A549 (cell line): ENCODE measurements at regions not wholly inside any gene's neighbourhood (a gene's known extent, or its start where the extent isn't known, plus 50 kb on each side); places are given as distances from the start of the nearest gene placed in this dataset.

ENCODE experiments used
- ATAC-seq, 2 experiments: fragments of 200-7000 bp in 1 of 2; fragments of >200 bp in 1 of 2; cut with Nextera tagmentation in 1 of 2; cut with Tn5 transposase in 1 of 2; 3 replicates each; pipeline versions ENCODE4 v1.8.0 to v1.9.1; 2018 to 2020; ENCODE audit warnings: mild to moderate bottlenecking in 1 of 2, moderate library complexity in 1 of 2
- CTCF ChIA-PET: fragments of 300-600 bp; sonication (Branson Sonifier 250); formaldehyde crosslinking; extraction: SDS; loops from one replicate; lab custom pipeline; 2021; ENCODE audit warnings: antibody characterized with exemption, inconsistent platforms; lab: Yijun Ruan, JAX
- POLR2A ChIA-PET: fragments of 350-600 bp; formaldehyde crosslinking; extraction: SDS; loops from one replicate; lab custom pipeline; 2021; ENCODE audit warnings: antibody characterized with exemption, inconsistent platforms; lab: Yijun Ruan, JAX
- DNase-seq, 2 experiments: peaks; one replicate each; pipeline versions ENCODE4 v3.0.0 to v3.0.0-alpha.2; 2011 to 2016; ENCODE audit warnings: low read depth in 1 of 2, low spot score in 1 of 2
- FAIRE-seq: peaks from 2 replicates; lab custom pipeline; 2011; peaks lifted over from hg19 to GRCh38; lab: Jason Lieb, UNC
- H3K27ac ChIP-seq, 2 experiments: fragments of >200 bp; sonication (Bioruptor Twin); formaldehyde crosslinking; 3 replicates each; pipeline ENCODE4 v1.5.1; 2016 to 2017
- H3K4me1 ChIP-seq: fragments of >200 bp; sonication (Bioruptor Twin); formaldehyde crosslinking; 3 replicates; pipeline ENCODE4 v1.6.1; 2016
- H3K4me2 ChIP-seq: fragments of >200 bp; sonication (Bioruptor Twin); formaldehyde crosslinking; 3 replicates; pipeline ENCODE4 v1.6.1; 2016
- H3K4me3 ChIP-seq: fragments of >200 bp; sonication (Bioruptor Twin); formaldehyde crosslinking; 3 replicates; pipeline ENCODE4 v1.5.1; 2016
- H3K9me3 ChIP-seq: fragments of >200 bp; sonication (Bioruptor Twin); formaldehyde crosslinking; 3 replicates; pipeline ENCODE4 v1.6.1; 2016
- CTCF ChIP-seq: fragments of >200 bp; sonication (Bioruptor Twin); formaldehyde crosslinking; IDR thresholded peaks from 3 replicates; pipeline ENCODE4 v1.5.1; 2016
- E2F6 ChIP-seq: IDR thresholded peaks from 2 replicates; pipeline ENCODE4 v1.6.1; 2012; ENCODE audit warnings: low read depth, borderline replicate concordance
- EHF ChIP-seq: fragments of 250-450 bp; sonication (Bioruptor Pico); IDR thresholded peaks from 2 replicates; pipeline ENCODE4 v1.5.0; 2020; ENCODE audit warnings: mild to moderate bottlenecking
- EHMT2 ChIP-seq: fragments of 200-600 bp; sonication (generic); IDR thresholded peaks from 2 replicates; pipeline ENCODE4 v1.6.1; 2016; ENCODE audit warnings: antibody characterized with exemption, low read depth, mild to moderate bottlenecking, moderate library complexity
- ESRRA ChIP-seq: fragments of 150-350 bp; IDR thresholded peaks from 2 replicates; pipeline ENCODE4 v1.6.1; 2014; ENCODE audit warnings: mild to moderate bottlenecking, low read length, borderline replicate concordance
- FOSL2 ChIP-seq, 2 experiments: fragments of 450-650 bp in 1 of 2; fragments of >200 bp in 1 of 2; sonication (Bioruptor Twin) in 1 of 2; formaldehyde crosslinking; IDR thresholded peaks; 2 replicates each; pipeline versions ENCODE4 v1.5.0 to v1.6.1; 2016 to 2020; ENCODE audit warnings: mild to moderate bottlenecking in 1 of 2, moderate library complexity in 1 of 2
- HDAC2 ChIP-seq: fragments of 200-600 bp; sonication (generic); IDR thresholded peaks from 2 replicates; pipeline ENCODE4 v1.6.1; 2016
- HOXB13 ChIP-seq: fragments of 250-450 bp; sonication (Bioruptor Pico); IDR thresholded peaks from 2 replicates; pipeline ENCODE4 v1.5.0; 2020; ENCODE audit warnings: low read depth, mild to moderate bottlenecking, moderate library complexity
- JUNB ChIP-seq: fragments of >200 bp; sonication (Bioruptor Twin); formaldehyde crosslinking; IDR thresholded peaks from 2 replicates; pipeline ENCODE4 v1.6.1; 2016
- KDM1A ChIP-seq: fragments of 200-600 bp; sonication (generic); IDR thresholded peaks from 2 replicates; pipeline ENCODE4 v1.6.1; 2016; ENCODE audit warnings: low read depth, mild to moderate bottlenecking
- NPAS2 ChIP-seq: fragments of 250-450 bp; sonication (Bioruptor Pico); IDR thresholded peaks from 2 replicates; pipeline ENCODE4 v1.8.0; 2022; ENCODE audit warnings: mild to moderate bottlenecking, moderate library complexity, borderline replicate concordance
- POLR2AphosphoS2 ChIP-seq: conservative IDR thresholded peaks from 2 replicates; pipeline ENCODE4 v1.6.1; 2012; ENCODE audit warnings: low read length, improper control_type of control experiment, inconsistent platforms
- RARB ChIP-seq: fragments of 250-450 bp; sonication (Bioruptor Pico); IDR thresholded peaks from 2 replicates; pipeline ENCODE4 v1.8.0; 2021; ENCODE audit warnings: mild to moderate bottlenecking, moderate library complexity
- REST ChIP-seq: fragments of 200-600 bp; sonication (generic); IDR thresholded peaks from 2 replicates; pipeline ENCODE4 v1.6.1; 2016; ENCODE audit warnings: antibody characterized with exemption, mild to moderate bottlenecking, moderate library complexity
- RNF2 ChIP-seq: fragments of 200-600 bp; sonication (generic); IDR thresholded peaks from 2 replicates; pipeline ENCODE4 v1.6.1; 2016; ENCODE audit warnings: low read depth, mild to moderate bottlenecking, antibody characterized with exemption, moderate library complexity, borderline replicate concordance
- SMC3 ChIP-seq: fragments of >200 bp; sonication (Bioruptor Twin); formaldehyde crosslinking; IDR thresholded peaks from 3 replicates; pipeline ENCODE4 v1.6.1; 2018; ENCODE audit warnings: inconsistent platforms
- SREBF2 ChIP-seq: fragments of 450-650 bp; IDR thresholded peaks from 2 replicates; pipeline ENCODE4 v1.6.1; 2014; ENCODE audit warnings: mild to moderate bottlenecking, moderate library complexity
- TP53 ChIP-seq: fragments of 250-450 bp; sonication (Bioruptor Pico); IDR thresholded peaks from 2 replicates; pipeline ENCODE4 v1.5.0; 2021; ENCODE audit warnings: mild to moderate bottlenecking, moderate library complexity
- WGBS: methylation state at CpG from one replicate; pipeline ENCODE4 v1.1.6; 2017; ENCODE audit errors: missing lambda C conversion rate; 5-methylcytosine and 5-hydroxymethylcytosine counted together
- TF ChIP-seq, protein P1 (sequence below): IDR thresholded peaks from 2 replicates; pipeline ENCODE4 v1.6.1; 2012
- TF ChIP-seq, protein P2 (sequence below): fragments of >200 bp; sonication (Bioruptor Twin); formaldehyde crosslinking; IDR thresholded peaks from 3 replicates; pipeline ENCODE4 v1.6.1; 2016

DNA sequence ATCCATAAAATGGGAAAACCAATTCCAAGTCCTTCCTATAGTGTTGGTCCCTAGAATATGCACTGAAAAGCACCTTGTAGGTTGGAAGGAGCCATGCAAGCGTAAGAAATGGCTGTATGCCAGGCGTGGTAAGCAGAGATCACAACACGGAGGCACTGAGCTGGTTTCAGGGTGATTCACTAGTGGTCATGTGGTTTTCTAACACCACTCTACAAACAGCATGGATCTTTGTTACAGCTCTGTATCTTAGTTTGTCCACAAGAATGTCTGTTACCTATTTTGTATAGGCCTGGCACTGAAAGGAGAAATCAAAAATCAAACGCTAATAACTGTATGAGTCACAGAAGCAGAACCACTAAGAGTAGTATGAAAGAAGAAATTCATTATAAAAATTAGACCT, 71.9 kb downstream of the MAGEB17 start:
- DNase-seq: peak; percentile 2 to 29
- ChIA-PET CTCF (interaction anchor here (1.2 to 1.6 kb wide), 2 partner anchors 10 to 19 kb away, joined by 3 to 5 read pairs; no protein-coding TSS in a partner anchor), POLR2A (interaction anchor here (0.9 kb wide), 1 partner anchor 384 kb away, joined by 3 read pairs; no protein-coding TSS in a partner anchor)
- peaks cover 6% of the 10 kb centered on the region; the same call in 2 of the 3 replicates for H3K4me1 ChIP-seq
- peak overlapping the region in 1 of 2 experiments; percentile 63; a peak in 2 of 6 replicates for H3K27ac ChIP-seq
- H3K9me3 ChIP-seq: no peaks in the 10 kb centered on the region
- peak; percentile 66 to 70; a peak in 5 of 6 replicates for ATAC-seq
- 34% methylated on average over 4 of the region's 4 CpGs for WGBS
- no peak overlapping the region for H3K4me3 ChIP-seq
- no peak for FAIRE-seq
- TF ChIP-seq RARB (CRISPR knock-in tag): no peak
- TF ChIP-seq SREBF2: no peak
- TF ChIP-seq RNF2: no peak
- no peak for TF ChIP-seq NPAS2 (CRISPR knock-in tag)
- TF ChIP-seq HDAC2: no peak
- TF ChIP-seq E2F6: no peak
- H3K4me2 ChIP-seq: no peak overlapping the region

GRCh38 chrX:16240231-16240905, 73.1 kb downstream of the MAGEB17 start:
- DNase-seq (peak in 1 of 2 experiments; percentile 1), ATAC-seq (no peak), FAIRE-seq (no peak)
- POLR2A ChIA-PET: no interaction called here
- CTCF ChIA-PET: no interaction called here
- no peak overlapping the region; a peak in 1 of 6 replicates for H3K27ac ChIP-seq
- no peak overlapping the region; the same call in 2 of the 3 replicates for H3K4me2 ChIP-seq
- H3K9me3 ChIP-seq: no peaks in the 10 kb centered on the region
- no peak overlapping the region for H3K4me3 ChIP-seq
- WGBS: 60% methylated on average over 2 of the region's 2 CpGs
- TF ChIP-seq EHMT2 (no peak), TP53 (CRISPR knock-in tag) (no peak), SMC3 (no peak)
- TF ChIP-seq, protein P1, sequence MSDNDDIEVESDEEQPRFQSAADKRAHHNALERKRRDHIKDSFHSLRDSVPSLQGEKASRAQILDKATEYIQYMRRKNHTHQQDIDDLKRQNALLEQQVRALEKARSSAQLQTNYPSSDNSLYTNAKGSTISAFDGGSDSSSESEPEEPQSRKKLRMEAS: no peak
- TF ChIP-seq, all 56 proteins: peak for 0
- peaks cover 6% of the 10 kb centered on the region; the same call in 2 of the 3 replicates for H3K4me1 ChIP-seq

DNA sequence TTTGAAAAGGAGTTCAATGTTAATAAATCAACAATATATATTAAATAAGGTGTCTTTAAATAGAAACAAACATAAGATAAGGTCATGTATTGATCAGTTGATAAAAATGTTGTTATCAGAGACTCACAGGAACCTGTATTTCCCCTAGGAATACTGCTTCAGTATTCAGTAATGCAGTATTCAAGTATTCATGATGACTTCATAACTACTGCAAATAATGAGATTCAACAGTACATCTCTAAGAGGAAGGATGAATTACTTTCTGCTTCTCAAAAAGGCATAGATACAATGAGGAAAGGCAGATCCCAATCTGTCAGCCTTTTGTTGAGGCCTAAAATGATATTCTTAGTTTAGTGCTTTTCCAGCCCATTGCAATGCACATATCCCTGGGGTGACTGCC, 73.7 kb downstream of the MAGEB17 start:
- ChIA-PET CTCF (no interaction called here), POLR2A (no interaction called here)
- H3K9me3 ChIP-seq: no peaks in the 10 kb centered on the region
- H3K4me3 ChIP-seq: no peak overlapping the region
- ATAC-seq (no peak), FAIRE-seq (no peak), DNase-seq (no peak)
- no peak overlapping the region for H3K4me2 ChIP-seq
- peaks cover 6% of the 10 kb centered on the region; the same call in 2 of the 3 replicates for H3K4me1 ChIP-seq
- no peak overlapping the region for H3K27ac ChIP-seq
- no peak for TF ChIP-seq FOSL2 (IDR thresholded peaks at IDR 0.05)
- no peak for TF ChIP-seq FOSL2 (CRISPR knock-in tag; IDR thresholded peaks at IDR 0.05)
- no peak for TF ChIP-seq CTCF
- TF ChIP-seq, all 56 proteins: peak for 0

DNA sequence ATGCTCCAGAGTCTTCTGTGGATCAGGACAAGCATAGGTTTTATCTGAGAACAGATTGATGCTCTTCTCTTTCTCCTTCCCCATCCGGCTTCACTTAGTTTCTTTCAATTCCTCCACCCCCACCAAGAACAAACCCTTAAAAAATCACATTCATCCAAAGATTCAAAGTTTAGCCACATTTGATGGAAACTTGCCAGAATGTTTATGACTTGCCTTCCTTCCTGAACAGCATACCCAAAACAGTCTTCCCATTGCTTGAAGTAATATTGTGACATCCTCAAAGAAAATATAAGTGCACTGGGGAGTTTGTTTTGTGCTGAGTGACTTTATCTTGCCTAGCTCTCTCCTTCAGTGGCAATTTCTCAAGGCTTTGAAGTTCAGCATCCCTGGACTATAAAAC, 83.0 kb downstream of the MAGEB17 start:
- FAIRE-seq (peak; percentile 73), ATAC-seq (no peak), DNase-seq (no peak)
- Histone ChIP-seq H3K4me2 (no peak overlapping the region), H3K9me3 (no peaks in the 10 kb centered on the region), H3K4me3 (no peak overlapping the region), H3K4me1 (no peaks in the 10 kb centered on the region), H3K27ac (no peak overlapping the region)
- 16% methylated on average over 1 of the region's 1 CpG for WGBS
- POLR2A ChIA-PET: no interaction called here
- CTCF ChIA-PET: no interaction called here
- TF ChIP-seq KDM1A: no peak
- no peak for TF ChIP-seq HOXB13
- no peak for TF ChIP-seq ESRRA
- no peak for TF ChIP-seq RARB (CRISPR knock-in tag)
- no peak for TF ChIP-seq TP53 (CRISPR knock-in tag)
- no peak for TF ChIP-seq POLR2AphosphoS2
- TF ChIP-seq EHF (CRISPR knock-in tag): no peak
- TF ChIP-seq, protein P2, sequence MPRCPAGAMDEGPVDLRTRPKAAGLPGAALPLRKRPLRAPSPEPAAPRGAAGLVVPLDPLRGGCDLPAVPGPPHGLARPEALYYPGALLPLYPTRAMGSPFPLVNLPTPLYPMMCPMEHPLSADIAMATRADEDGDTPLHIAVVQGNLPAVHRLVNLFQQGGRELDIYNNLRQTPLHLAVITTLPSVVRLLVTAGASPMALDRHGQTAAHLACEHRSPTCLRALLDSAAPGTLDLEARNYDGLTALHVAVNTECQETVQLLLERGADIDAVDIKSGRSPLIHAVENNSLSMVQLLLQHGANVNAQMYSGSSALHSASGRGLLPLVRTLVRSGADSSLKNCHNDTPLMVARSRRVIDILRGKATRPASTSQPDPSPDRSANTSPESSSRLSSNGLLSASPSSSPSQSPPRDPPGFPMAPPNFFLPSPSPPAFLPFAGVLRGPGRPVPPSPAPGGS: no peak
- TF ChIP-seq REST: no peak
- no peak for TF ChIP-seq JUNB
